ENCODE measurements at regions not wholly inside any gene's neighbourhood (a gene's known extent, or its start where the extent isn't known, plus 50 kb on each side); places are given as distances from the start of the nearest gene placed in this dataset.

DNA sequence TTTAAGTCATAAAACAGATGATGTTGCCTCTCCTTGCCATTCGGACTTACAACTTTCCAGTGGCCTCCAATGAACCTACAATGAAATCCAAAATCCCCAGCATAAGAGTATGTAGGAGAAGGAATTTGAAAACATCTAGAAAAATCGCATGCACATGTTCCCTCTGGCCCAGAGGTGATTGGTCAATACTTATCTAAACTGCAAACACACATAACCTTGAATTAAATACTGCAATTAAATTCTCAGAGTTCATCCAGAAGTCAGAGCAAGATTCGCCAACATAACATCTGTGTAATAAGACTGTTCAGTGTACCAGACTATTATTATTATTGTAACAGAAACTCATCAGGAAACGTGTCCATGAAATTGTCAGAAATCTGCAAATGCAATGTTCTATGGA lies 82.2 kb upstream of the USP29 start:
- no peak overlapping the region for H3K4me3 Mint-ChIP-seq
- ATAC-seq (ENCODE audit: low read depth) (no peak), DNase-seq (no peak)
- POLR2A ChIA-PET = no interaction called here
- no peaks in the 10 kb centered on the region for H3K4me1 Mint-ChIP-seq
- H3K9me3 Mint-ChIP-seq = peaks cover 38% of the 10 kb centered on the region
- no peaks in the 10 kb centered on the region for H3K36me3 Mint-ChIP-seq
- H3K27me3 Mint-ChIP-seq = no peaks in the 10 kb centered on the region
- H3K27ac Mint-ChIP-seq = no peak overlapping the region

DNA sequence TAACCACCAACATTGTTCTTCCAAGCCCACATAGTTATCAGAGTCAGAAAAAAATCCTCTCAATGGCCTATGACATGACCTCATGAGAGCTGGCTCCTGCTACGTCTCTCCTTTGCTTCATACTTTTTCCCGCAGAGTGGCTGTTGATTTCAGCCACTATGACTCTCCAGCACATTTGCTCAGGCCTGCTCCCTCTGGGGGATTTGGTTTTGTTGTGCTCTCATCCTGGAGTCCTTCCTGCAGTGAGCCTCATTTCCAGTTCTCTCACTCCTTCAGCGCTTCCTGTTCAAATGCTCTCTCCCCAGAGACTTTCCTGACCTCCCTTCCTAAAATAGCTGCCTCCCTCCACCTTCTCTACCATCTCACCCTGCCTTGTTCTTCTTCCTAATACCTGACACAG lies 72.0 kb upstream of the USP29 start:
- H3K4me1 Mint-ChIP-seq = no peaks in the 10 kb centered on the region
- H3K27me3 Mint-ChIP-seq = no peaks in the 10 kb centered on the region
- no peaks in the 10 kb centered on the region for H3K36me3 Mint-ChIP-seq
- H3K4me3 Mint-ChIP-seq = no peak overlapping the region
- POLR2A ChIA-PET = no interaction called here
- H3K27ac Mint-ChIP-seq = no peak overlapping the region
- DNase-seq (no peak), ATAC-seq (ENCODE audit: low read depth) (no peak)
- peaks cover 15% of the 10 kb centered on the region for H3K9me3 Mint-ChIP-seq

DNA sequence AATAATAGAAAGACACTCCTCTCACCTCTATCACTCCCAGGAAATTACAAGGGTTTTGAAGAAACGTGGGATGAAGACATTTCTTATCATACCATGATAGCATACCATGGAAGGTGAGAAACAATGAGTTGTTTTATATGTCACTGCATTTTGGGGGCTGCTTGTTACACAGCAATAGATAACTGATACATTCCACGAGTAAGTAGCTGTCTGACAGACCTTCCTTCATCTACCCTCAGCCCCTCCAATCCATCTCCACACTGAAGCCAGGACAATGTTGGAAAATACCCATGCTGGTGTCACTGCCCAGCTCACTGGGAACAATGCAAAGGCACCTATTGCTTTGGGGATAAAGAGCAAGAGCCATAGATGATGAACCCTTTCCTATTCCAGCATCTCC lies 68.9 kb upstream of the USP29 start:
- POLR2A ChIA-PET = no interaction called here
- Mint-ChIP-seq H3K4me1 (no peaks in the 10 kb centered on the region), H3K27ac (no peak overlapping the region), H3K36me3 (peaks cover 1% of the 10 kb centered on the region), H3K4me3 (no peak overlapping the region), H3K9me3 (peaks cover 28% of the 10 kb centered on the region), H3K27me3 (no peaks in the 10 kb centered on the region)
- ATAC-seq (ENCODE audit: low read depth) (no peak), DNase-seq (no peak)

DNA sequence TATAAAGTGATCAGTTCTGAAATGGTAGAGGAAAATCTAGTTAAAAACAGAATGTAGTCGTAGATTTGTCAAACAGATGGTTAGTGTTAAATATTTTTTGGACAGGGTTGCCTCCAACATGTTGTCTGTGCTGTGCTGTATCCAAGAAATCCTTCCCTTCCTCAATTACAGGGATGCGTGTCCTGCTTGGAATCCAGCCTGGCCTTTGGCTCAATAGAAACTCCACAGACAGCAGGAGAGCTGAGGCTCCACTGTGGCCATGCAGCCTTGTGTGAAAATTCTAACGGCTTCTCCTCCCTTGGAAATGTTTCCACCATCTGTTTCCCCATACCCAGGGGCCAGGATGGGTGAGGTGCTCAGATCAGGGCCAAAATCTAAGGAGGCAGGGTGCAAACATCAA lies 67.7 kb upstream of the USP29 start:
- DNase-seq (no peak), ATAC-seq (ENCODE audit: low read depth) (no peak)
- POLR2A ChIA-PET = no interaction called here
- Mint-ChIP-seq H3K9me3 (peaks cover 32% of the 10 kb centered on the region), H3K27me3 (no peaks in the 10 kb centered on the region), H3K4me3 (no peak overlapping the region), H3K4me1 (no peaks in the 10 kb centered on the region), H3K27ac (no peak overlapping the region), H3K36me3 (peaks cover 1% of the 10 kb centered on the region)

- no peak for ATAC-seq (ENCODE audit: low read depth)
- Mint-ChIP-seq H3K4me1 (no peaks in the 10 kb centered on the region), H3K36me3 (peaks cover 1% of the 10 kb centered on the region), H3K9me3 (peaks cover 34% of the 10 kb centered on the region), H3K4me3 (no peak overlapping the region), H3K27me3 (no peaks in the 10 kb centered on the region), H3K27ac (no peak overlapping the region)
- POLR2A ChIA-PET = no interaction called here
- DNase-seq = no peak
Measured at GRCh38 chr19:57053401-57053800, 66.4 kb upstream of the USP29 start.

- DNase-seq = no peak
- Mint-ChIP-seq H3K9me3 (peaks cover 35% of the 10 kb centered on the region), H3K36me3 (peaks cover 1% of the 10 kb centered on the region), H3K4me1 (no peaks in the 10 kb centered on the region), H3K27me3 (no peaks in the 10 kb centered on the region), H3K27ac (no peak overlapping the region), H3K4me3 (no peak overlapping the region)
- ATAC-seq (ENCODE audit: low read depth) = no peak
- POLR2A ChIA-PET = no interaction called here
Measured at GRCh38 chr19:57055956-57056355, 63.8 kb upstream of the USP29 start.

GRCh38 chr19:57057036-57057686 lies 62.6 kb upstream of the USP29 start:
- ATAC-seq (ENCODE audit: low read depth) (no peak), DNase-seq (no peak)
- Mint-ChIP-seq H3K27ac (no peak overlapping the region), H3K27me3 (no peaks in the 10 kb centered on the region), H3K4me3 (no peak overlapping the region), H3K36me3 (peaks cover 1% of the 10 kb centered on the region), H3K9me3 (peaks cover 26% of the 10 kb centered on the region), H3K4me1 (no peaks in the 10 kb centered on the region)
- POLR2A ChIA-PET = no interaction called here

- Mint-ChIP-seq H3K27me3 (no peaks in the 10 kb centered on the region), H3K27ac (no peak overlapping the region), H3K9me3 (peaks cover 25% of the 10 kb centered on the region), H3K36me3 (peaks cover 1% of the 10 kb centered on the region), H3K4me3 (no peak overlapping the region), H3K4me1 (no peaks in the 10 kb centered on the region)
- POLR2A ChIA-PET = no interaction called here
- no peak for ATAC-seq (ENCODE audit: low read depth)
- DNase-seq = no peak
Measured at GRCh38 chr19:57058871-57059270, 60.9 kb upstream of the USP29 start.

DNA sequence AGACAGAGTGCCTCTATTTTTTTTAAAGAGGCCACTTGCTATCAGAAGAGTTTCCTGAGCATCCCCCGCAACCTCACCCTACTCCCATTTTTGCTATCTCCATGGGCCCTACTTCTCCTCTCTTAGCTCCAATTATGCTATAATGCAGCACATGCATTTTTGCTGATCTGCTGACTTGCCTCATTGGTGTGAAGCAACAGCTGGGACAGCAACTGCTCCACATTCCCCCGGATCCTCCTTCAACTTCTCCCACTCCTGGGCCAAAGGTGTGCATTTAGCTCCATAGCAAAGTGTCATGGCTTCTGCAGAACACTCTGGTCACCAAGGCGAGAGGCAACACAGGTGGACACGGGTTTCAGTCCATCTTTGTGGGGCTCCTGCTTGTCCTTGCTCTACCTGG lies 56.7 kb upstream of the USP29 start:
- Mint-ChIP-seq H3K9me3 (peaks cover 13% of the 10 kb centered on the region), H3K27ac (no peak overlapping the region), H3K27me3 (no peaks in the 10 kb centered on the region), H3K4me3 (no peak overlapping the region), H3K4me1 (no peaks in the 10 kb centered on the region), H3K36me3 (no peaks in the 10 kb centered on the region)
- no peak for DNase-seq
- ATAC-seq (ENCODE audit: low read depth) = no peak
- POLR2A ChIA-PET = no interaction called here

GRCh38 chr19:57067440-57067839 lies 52.3 kb upstream of the USP29 start:
- DNase-seq = no peak
- no peaks in the 10 kb centered on the region for H3K4me1 Mint-ChIP-seq
- no peak for ATAC-seq (ENCODE audit: low read depth)
- POLR2A ChIA-PET = no interaction called here
- H3K4me3 Mint-ChIP-seq = no peak overlapping the region
- H3K27ac Mint-ChIP-seq = no peak overlapping the region
- H3K27me3 Mint-ChIP-seq = no peaks in the 10 kb centered on the region
- H3K36me3 Mint-ChIP-seq = no peaks in the 10 kb centered on the region
- H3K9me3 Mint-ChIP-seq = peaks cover 11% of the 10 kb centered on the region

GRCh38 chr19:57068311-57068710 lies 51.5 kb upstream of the USP29 start:
- H3K27me3 Mint-ChIP-seq = no peaks in the 10 kb centered on the region
- peaks cover 9% of the 10 kb centered on the region for H3K9me3 Mint-ChIP-seq
- no peaks in the 10 kb centered on the region for H3K4me1 Mint-ChIP-seq
- no peaks in the 10 kb centered on the region for H3K36me3 Mint-ChIP-seq
- H3K27ac Mint-ChIP-seq = no peak overlapping the region
- POLR2A ChIA-PET = no interaction called here
- DNase-seq (no peak), ATAC-seq (ENCODE audit: low read depth) (no peak)
- H3K4me3 Mint-ChIP-seq = no peak overlapping the region

DNA sequence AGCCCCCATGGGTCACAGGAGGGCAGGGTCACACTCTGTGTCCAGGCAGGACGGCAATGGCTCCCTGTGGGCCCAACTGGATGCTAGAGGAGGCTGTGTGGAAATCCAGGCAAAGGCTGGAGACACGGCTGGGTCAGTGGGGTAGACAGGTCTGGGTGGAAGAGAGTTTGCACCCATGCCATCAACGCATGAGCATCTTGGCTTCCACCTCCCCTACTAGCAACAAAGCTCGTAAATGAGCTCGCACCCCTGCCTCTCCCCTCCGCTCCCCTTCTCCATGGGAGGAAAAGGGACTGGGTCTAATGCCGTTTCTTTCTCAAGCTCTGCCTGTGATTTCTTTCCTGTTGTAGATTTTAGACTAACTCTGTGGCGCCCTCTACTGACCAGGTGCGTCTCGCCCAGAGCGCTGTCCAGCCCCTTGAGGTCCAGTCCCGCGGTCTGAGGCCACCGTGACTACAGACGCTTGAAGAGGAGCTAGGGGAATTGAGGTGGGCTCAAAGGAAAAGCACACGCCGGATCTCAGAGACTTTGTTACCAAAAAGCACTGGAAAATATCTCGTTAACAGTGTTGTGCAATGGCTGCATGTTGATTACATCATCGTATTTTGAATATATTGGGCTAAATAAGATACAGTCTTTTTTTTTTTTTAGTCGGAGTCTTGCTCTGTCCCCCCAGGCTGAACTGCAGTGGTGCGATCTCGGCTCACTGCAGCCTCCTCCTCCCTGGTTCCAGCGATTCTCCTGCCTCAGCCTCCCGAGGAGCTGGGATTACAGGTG lies 50.7 kb upstream of the USP29 start:
- peaks cover 5% of the 10 kb centered on the region for H3K9me3 Mint-ChIP-seq
- H3K27ac Mint-ChIP-seq = no peak overlapping the region
- POLR2A ChIA-PET = no interaction called here
- ATAC-seq (ENCODE audit: low read depth) = no peak
- no peaks in the 10 kb centered on the region for H3K27me3 Mint-ChIP-seq
- no peak for DNase-seq
- no peaks in the 10 kb centered on the region for H3K4me1 Mint-ChIP-seq
- H3K36me3 Mint-ChIP-seq = no peaks in the 10 kb centered on the region
- H3K4me3 Mint-ChIP-seq = no peak overlapping the region
